GM18951 (cell line): ENCODE measurements at regions not wholly inside any gene's neighbourhood (a gene's known extent, or its start where the extent isn't known, plus 50 kb on each side); places are given as distances from the start of the nearest gene placed in this dataset.
"Not testable (repeated sequence)": the region's sequence is repeated elsewhere in the genome, so short reads cannot be mapped to it uniquely, and the experiment has no call there.

Experiments
- POLR2A ChIP-seq: IDR thresholded peaks from 4 replicates; pipeline ENCODE4 v1.6.1; 2011; ENCODE audit warnings: mild to moderate bottlenecking; ENCODE audit not compliant: insufficient read length, insufficient read depth; ENCODE audit errors: extremely low read depth
- in situ Hi-C: fragments of 300-500 bp; cut with MboI; formaldehyde crosslinking; loops from one replicate; pipeline ENCODE4 v1.12.0; 2022; ENCODE audit warnings: low sequenced_read_pairs, mixed read lengths, inconsistent platforms; ENCODE audit not compliant: unreplicated experiment

DNA sequence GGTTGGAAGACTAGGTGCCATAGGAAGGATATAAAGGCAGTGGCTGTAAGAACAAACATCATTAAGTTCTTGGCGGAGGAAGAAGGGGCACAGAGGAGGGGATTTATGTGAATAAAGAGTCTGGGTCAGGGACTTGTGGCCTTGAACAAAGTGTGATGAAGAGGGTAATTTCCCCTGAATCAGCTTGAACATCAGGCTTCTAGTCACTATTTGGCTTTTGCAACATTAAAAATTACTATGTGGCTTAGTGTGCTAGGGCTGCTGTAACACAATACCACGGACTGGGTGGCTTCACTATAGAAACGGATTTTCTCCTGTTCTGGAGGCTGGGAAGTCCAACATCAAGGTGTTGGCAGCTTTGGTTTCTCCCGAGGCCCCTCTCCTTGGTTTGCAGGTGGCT, 70.5 kb upstream of the CNIH3 start:
- no peak for TF ChIP-seq POLR2A
- in situ Hi-C loops = no loop called here

DNA sequence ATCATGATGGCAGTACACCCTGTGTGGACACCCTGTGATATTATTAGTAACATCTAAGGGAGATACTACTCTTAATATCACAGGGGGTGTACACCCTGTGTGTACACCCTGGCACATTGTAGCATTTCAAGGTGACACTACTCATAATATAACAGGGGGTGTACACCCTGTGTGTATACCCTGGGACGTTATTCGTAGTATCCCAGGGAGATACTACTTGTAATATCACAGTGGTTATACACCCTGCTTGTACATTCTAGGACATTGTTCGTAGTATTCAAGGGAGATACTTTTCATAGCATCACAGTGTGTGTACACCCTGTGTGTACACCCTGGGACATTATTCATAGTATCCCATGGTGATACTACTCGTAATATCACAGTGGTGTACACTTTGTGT, 67.4 kb upstream of the CNIH3 start:
- in situ Hi-C loops = no loop called here
- no peak for TF ChIP-seq POLR2A

- in situ Hi-C loops = not testable (repeated sequence)
Observed at GRCh38 chr1:224551189-224551588, 64.9 kb upstream of the CNIH3 start.

DNA sequence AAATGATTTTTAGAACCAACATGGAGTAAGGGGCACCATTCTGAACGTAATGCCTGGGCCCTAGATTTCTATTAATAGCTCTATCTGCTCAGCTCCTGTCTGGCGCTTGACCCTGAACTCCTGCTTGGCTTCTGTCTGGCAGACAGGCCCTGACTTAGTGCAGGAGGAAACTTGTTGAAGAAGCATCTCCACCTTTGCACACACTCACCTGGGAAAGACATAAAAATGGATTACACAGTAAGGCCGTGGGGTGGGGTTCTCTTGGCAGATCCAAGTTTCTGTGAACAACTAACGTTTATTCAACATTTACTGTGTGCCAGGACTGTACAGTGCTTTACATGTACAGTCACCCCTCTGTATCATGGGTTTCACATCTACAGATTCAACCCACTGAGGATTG, 62.1 kb upstream of the CNIH3 start:
- in situ Hi-C loops = no loop called here
- TF ChIP-seq POLR2A = no peak

DNA sequence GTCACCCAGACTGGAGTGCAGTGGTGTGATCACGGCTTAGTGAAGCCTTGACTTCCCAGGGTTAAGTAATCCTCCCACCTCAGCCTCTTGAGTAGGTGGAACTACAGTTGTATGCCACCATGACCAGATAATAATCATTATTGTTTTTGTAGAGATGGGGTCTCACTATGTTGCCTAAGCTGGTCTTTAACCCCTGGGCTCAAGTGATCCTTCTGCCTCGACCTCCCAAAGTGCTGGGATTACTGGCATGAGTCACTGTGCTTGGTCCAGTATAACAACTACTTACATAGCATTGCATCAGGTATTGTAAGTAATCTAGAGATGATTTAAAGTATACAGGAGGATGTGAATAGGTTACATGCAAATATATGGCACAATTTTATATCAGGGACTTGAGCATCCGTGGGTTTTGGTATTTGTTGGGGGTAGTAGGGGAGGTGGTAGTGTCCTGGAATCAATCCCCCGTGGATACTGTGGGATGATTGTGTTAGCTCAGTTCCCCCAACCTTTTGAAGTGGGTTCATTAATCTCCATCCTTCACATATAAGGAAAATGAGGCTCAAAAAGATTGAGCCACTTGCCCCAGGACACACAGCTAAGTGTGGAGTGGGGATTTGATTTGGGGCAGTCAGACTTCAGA, 61.4 kb upstream of the CNIH3 start:
- no peak for TF ChIP-seq POLR2A
- in situ Hi-C loops = no loop called here

DNA sequence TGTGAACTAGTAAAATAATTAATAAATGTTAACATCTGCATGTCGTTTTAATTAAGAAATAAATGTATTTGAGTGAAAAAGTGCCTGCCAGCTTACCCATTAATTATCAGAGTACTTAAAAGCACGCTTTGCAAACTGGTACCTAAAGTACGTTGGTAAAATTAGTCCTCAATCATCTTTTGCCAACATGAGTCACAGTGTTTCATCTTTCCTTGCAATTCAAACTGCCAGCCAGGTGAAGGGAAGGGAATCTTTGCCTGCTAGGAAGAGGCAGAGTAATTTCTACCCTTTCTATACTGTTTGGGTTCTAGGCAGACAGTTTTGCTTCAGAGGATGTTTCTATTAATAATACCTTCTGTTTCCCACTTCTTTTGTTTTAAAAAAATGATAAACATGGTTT, 57.2 kb upstream of the CNIH3 start:
- in situ Hi-C loops = no loop called here
- no peak for TF ChIP-seq POLR2A

- in situ Hi-C loops = no loop called here
- TF ChIP-seq POLR2A = no peak
Observed at GRCh38 chr1:224559981-224560728, 56.0 kb upstream of the CNIH3 start.

DNA sequence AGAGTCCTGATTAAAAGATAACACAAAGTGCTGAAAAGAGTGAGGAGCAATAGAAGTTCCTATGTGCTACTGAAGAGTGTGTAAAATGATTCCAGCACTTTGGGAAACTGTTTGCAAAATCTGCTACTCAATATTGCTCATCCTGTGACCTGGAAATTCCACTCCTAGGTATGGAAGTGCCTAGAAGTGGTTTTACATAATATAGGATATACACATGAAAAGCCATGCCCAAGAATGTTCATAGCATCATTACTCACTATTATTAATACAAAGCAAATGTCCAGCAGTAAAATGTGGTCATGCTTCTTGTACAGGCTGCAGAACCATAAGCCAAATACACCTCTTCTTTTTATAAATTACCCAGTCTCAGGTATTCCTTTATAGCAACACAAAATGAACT, 53.2 kb upstream of the CNIH3 start:
- in situ Hi-C loops = not testable (repeated sequence)

GRCh38 chr1:224563666-224564065, 52.5 kb upstream of the CNIH3 start:
- TF ChIP-seq POLR2A = no peak
- in situ Hi-C loops = no loop called here

GRCh38 chr1:224564454-224565084, 51.5 kb upstream of the CNIH3 start:
- in situ Hi-C loops = no loop called here
- no peak for TF ChIP-seq POLR2A

DNA sequence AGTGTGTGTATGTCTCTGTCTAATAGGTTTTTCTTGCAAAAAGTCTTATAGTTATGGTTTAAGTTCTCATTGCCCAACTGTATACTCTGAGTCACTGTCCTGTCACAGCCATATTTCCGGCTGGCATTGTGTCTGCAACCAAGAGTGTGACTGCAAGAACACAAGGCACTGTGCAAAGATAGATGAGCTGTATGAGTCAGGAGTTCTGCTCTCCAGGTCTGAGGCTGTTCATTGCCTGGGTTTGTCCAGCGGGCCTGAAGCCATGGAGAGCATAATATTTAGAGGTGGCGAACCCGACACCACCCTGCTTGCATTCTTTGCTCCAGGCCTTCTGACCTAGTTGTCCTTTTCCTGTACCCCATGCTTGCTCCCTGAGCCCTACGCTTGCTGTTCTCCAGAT, 50.9 kb upstream of the CNIH3 start:
- no peak for TF ChIP-seq POLR2A
- in situ Hi-C loops = no loop called here

DNA sequence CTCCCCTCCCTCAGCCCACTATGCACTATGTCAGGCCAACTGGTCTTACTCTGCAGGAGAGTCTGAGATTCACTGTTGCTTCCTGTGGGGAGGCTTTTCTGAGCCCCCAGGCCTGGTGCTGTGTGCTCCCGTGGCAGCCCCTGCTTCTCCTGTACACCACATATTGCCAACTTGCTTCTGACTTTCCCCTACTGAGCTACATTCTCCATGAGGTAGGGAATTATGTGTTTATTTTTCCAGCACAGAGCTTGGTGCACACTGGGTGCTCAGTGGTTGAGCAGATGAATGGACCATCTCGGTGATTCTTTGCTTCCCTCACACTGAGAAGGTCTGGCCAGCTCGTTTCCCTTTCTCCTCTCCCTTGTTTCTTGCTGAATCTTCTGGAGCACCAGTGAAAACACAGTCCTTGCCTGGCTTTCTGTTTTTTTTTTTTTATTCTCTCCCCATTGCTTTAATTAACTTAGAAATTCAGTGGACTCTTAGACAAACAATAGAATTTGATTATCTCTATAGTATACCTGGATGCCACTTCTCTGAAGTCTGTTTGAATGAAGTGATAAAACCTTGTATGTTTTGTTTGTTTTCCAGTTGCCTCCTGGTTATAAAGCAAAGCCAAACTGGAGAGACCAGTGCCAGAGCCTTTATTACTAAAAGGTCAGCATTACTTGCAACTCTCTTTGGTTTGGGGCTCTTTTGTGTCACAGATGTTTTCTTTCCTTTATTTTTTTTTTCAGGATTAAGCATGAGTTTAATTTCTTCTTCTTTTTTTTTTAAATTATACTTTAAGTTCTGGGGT, 50.3 kb upstream of the CNIH3 start:
- in situ Hi-C loops = no loop called here
- TF ChIP-seq POLR2A = no peak
